LNCAP (cell line): ENCODE measurements at regions not wholly inside any gene's neighbourhood (a gene's known extent, or its start where the extent isn't known, plus 50 kb on each side); places are given as distances from the start of the nearest gene placed in this dataset.

ENCODE experiments used
- TF ChIP-seq, protein P1 (sequence below): fragments of 450-650 bp; IDR thresholded peaks from 2 replicates; pipeline ENCODE4 v1.5.1; 2017; ENCODE audit warnings: mild to moderate bottlenecking

DNA sequence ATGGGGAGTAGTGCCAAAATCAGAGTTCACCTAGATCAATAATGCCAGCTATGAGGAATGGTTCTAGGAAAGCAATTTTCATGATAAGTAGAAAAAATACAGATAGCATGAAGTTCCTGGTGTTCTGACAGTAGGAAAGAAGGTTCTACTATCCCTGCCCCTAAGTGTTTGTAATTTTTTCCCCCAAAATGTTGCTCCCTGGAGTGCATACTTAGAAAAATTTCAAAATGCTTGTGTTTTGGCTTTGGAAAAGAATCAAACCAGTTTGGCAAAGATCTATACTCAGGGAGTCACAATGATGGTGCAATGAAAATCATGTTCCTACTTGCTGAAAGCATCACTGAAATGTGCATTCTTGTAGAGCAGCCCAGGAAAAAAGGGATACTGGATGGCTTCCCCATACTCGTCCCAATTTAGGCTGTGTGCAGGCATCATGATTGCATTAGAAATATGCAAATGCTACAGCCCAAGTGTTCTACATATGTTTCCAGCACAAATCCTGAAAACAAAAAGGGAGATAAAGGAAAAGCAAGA is 74.7 kb downstream of the LPAR4 start:
- TF ChIP-seq, protein P1, sequence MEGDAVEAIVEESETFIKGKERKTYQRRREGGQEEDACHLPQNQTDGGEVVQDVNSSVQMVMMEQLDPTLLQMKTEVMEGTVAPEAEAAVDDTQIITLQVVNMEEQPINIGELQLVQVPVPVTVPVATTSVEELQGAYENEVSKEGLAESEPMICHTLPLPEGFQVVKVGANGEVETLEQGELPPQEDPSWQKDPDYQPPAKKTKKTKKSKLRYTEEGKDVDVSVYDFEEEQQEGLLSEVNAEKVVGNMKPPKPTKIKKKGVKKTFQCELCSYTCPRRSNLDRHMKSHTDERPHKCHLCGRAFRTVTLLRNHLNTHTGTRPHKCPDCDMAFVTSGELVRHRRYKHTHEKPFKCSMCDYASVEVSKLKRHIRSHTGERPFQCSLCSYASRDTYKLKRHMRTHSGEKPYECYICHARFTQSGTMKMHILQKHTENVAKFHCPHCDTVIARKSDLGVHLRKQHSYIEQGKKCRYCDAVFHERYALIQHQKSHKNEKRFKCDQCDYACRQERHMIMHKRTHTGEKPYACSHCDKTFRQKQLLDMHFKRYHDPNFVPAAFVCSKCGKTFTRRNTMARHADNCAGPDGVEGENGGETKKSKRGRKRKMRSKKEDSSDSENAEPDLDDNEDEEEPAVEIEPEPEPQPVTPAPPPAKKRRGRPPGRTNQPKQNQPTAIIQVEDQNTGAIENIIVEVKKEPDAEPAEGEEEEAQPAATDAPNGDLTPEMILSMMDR = no peak

DNA sequence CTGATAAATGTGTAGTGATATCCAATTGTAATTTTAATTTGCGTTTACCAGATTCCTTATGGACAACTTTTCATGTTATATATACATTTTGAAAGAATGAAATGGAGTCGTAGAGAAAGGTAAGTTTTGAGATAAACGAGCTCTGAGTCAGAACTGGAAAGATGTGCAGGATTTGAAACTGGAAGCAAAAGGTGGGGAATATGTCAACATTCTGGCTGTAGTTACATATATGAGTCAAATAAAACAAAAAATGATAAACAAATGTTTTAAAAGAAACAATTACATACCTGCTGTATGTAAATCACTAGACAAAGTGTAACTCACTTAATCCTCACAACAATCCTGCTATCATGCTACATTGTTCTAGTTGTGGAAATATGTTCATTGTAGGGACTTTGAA is 84.0 kb downstream of the LPAR4 start:
- TF ChIP-seq, protein P1 = no peak

DNA sequence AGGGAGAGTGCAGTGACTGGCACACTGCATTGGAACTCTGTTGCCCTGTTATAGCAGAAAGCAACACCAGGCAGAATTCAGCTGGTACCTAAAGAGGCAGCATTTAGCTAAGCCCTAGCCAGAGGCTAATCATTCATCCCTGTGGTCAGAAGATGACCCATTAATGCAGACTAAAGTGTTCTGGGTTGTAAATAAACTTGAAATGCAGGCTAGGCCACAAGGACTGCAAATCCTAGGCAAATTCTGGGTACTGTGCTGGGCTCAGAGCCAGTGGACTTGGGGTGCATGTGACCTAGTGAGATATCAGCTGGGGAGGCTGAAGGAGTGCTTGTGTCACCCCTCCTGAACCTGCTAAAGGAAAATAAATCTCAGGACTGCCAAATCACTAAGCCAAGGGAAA is 91.2 kb downstream of the LPAR4 start:
- TF ChIP-seq, protein P1 = no peak

DNA sequence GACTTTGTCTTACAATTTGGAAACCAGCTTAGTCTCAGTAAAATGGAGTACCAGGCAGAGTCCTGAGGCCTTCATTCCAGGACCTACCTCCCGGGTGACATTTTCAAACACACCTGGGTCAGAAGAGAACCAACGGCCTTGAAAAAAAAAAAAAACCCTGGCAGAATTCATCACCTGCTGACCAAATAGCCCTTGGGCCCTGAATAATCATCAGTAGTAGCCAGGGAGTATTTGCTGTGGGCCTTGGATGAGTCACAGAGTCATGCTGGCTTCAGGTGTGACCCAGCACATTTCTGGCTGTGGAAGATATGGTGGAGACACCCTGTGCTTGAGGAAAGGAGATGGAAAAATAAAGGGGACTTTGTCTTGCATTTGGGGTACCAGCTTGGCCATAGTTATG is 92.2 kb downstream of the LPAR4 start:
- TF ChIP-seq, protein P1 = no peak

DNA sequence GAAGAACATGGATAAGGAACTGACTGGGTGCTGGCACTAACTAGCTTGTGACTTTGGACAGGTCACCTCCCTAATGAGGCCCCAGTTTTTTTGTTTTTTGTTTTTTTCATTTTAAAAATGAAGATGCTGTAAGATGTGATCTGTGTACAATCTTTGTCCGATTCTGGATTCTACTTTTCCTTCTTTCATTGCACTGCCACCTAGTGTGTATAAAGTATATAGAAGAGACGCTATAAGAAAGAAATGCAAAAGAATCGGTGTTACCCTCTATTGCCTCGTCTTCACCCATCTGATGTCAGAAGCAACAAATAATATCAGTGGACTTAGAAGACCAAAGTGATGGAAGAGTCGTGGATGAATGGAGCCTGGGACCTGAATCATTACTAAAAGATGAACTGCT is 58.6 kb upstream of the P2RY10 start:
- TF ChIP-seq, protein P1 = peak; percentile 31; the same call in 1 of the 2 replicates
